Astrocyte of the spinal cord (primary cell): ENCODE measurements at regions not wholly inside any gene's neighbourhood (a gene's known extent, or its start where the extent isn't known, plus 50 kb on each side); places are given as distances from the start of the nearest gene placed in this dataset.
A peak's percentile ranks its signal among the peaks of the same experiment; 100 is the strongest.

Source experiments
- DNase-seq: peaks from one replicate; pipeline ENCODE4 v3.0.0; 2011; ENCODE audit warnings: low read depth, low spot score
- H3K4me3 ChIP-seq: 2 replicates; pipeline ENCODE4 v1.5.1; 2011; ENCODE audit warnings: low read depth, mild to moderate bottlenecking, low read length, moderate library complexity
- in situ Hi-C: cut with HindIII; loops from 2 replicates; pipeline ENCODE4 v1.10.0; 2017; ENCODE audit warnings: low sequenced_read_pairs
- TF ChIP-seq, protein P1 (sequence below): IDR thresholded peaks from 2 replicates; pipeline ENCODE4 v1.5.1; 2012; ENCODE audit warnings: low read depth, mild to moderate bottlenecking, low read length, inconsistent platforms

DNA sequence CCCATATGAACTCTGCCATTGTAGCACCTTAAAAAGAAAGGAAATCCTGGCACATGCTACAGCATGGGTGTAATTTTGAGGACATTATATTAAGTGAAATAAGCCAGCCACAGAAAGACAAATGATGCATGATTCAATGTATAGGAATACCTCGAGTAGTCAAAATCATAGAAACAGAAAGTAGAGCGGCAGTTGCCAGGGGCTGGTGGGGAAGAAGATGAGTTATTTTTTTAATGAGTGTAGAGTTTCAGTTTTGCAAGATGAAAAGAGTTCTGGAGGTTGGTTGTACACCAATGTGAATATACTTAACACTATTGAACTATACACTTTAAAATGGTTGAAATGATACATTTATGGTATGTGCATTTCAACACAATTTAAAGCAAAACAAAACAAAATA lies 133.0 kb downstream of the ZDHHC21 start:
- in situ Hi-C loops = no loop called here
- no peak overlapping the region for H3K4me3 ChIP-seq
- TF ChIP-seq, protein P1, sequence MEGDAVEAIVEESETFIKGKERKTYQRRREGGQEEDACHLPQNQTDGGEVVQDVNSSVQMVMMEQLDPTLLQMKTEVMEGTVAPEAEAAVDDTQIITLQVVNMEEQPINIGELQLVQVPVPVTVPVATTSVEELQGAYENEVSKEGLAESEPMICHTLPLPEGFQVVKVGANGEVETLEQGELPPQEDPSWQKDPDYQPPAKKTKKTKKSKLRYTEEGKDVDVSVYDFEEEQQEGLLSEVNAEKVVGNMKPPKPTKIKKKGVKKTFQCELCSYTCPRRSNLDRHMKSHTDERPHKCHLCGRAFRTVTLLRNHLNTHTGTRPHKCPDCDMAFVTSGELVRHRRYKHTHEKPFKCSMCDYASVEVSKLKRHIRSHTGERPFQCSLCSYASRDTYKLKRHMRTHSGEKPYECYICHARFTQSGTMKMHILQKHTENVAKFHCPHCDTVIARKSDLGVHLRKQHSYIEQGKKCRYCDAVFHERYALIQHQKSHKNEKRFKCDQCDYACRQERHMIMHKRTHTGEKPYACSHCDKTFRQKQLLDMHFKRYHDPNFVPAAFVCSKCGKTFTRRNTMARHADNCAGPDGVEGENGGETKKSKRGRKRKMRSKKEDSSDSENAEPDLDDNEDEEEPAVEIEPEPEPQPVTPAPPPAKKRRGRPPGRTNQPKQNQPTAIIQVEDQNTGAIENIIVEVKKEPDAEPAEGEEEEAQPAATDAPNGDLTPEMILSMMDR = no peak
- DNase-seq = no peak

DNA sequence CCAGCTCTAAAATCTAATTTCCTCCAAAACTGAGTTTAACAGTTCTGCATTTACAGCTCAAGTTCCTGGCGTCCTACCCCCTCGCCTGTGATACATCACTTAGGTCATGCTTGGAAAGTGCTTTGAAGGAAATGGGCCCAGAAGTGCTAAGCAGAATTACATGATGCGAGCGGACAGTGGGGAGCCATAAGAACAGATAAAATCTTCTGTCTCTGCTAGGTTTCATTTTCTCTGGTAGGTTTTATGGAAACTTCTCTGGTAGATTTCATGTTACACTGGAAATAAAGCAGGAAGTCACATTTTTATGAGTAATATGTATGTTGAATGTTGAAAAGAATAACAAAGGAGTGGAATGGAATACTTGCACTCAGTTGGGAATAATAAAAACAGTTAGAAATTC lies 138.3 kb downstream of the ZDHHC21 start:
- in situ Hi-C loops = no loop called here
- TF ChIP-seq, protein P1 = no peak
- peak; percentile 32 for DNase-seq
- no peak overlapping the region for H3K4me3 ChIP-seq

DNA sequence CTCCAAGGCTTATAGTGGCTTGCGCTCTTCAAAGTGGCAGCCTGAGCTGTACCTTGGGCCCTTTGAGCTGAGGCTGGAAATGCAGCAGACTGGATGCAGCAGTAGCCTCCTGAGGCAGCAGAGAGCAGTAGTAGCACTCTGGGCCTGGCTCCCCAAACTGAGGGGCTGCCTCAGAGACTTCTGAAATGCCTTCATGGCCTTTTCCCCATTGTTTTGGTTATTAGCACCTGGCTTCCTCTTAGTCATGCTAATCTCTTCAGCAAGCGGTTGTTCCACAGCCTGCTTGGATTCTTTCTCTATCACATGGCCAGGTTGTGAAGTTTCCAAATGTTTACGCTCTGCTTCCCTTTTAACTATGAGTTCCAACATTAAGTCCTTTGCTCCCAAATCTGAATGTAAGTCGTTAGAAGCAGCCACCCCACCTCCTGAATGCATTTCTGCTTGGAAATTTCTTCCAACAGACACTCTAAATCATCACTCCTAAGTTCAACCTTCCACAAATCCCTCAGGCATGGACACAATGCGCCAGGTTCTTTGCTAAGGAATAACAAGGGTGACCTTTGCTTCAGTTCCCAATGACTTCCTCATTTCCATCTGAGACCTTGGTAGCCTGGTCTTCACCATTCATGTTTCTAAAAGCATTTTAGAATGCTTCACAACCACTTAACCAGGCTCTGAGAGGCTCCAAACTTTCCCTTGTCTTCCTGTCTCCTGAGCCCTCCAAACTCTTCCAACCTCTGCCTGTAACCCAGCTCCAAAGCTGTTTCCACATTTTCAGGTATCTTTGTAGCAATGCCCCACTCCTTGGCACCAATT lies 145.8 kb downstream of the ZDHHC21 start:
- TF ChIP-seq, protein P1 = no peak
- in situ Hi-C loops = no loop called here
- no peak for DNase-seq
- no peak overlapping the region for H3K4me3 ChIP-seq

DNA sequence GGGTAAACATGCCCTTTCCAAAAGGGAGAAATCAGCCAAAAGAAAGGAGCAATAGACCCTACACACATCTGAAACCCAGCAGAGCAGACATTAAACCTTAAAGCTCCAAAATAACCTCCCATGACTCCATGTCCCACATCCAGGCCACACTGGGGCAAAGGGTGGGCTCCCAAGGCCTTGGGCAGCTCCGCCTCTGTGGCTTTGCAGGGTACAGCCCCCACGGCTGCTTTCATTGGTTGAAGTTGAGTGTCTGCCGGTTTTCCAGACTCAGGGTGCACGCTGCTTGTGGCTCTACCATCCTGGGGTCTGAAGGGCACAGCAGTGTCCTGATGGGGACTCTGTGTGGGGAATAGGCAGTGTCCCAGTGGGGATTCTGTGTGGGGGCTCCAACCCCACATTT lies 146.5 kb downstream of the ZDHHC21 start:
- DNase-seq = no peak
- TF ChIP-seq, protein P1 = no peak
- no peak overlapping the region for H3K4me3 ChIP-seq
- in situ Hi-C loops = no loop called here

DNA sequence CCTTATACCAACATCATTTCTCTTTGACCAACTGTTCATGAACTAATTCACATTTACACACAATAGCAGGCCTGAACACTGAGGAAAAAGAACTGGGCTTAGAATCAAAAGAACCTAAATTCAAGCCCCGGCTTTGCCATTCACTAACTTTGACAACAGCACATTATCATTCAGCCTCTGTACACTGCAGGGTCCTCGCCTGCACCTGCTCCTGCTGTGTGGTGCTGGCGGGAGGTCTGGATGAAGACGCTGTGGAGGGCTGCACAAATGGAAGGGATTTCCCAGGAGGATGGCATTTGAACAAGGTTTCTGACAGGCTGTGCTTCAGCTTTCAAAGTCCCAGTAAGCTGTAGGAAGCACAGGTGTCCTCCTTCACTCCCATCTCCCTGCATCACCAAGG lies 151.2 kb downstream of the ZDHHC21 start:
- no peak for DNase-seq
- no peak overlapping the region for H3K4me3 ChIP-seq
- in situ Hi-C loops = no loop called here
- TF ChIP-seq, protein P1 = no peak

DNA sequence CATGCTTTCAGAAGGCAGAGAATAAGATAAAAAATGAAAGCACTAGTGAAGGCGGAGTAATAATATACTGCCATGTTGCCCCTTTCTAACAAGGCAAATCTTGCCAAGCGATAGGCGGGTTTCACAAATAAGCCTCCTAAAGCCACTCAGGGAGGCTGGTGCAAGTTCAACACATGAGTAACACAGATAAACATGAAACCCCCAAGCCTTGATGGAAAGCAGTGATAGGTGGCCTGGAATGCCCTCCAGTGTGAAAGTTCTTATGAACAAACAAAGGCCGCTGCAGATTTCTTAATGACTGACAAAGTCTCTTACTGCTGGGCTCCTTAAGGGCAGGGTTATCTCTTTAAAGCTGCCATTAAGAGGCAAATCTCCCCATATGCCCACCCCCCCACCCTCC lies 154.7 kb downstream of the ZDHHC21 start:
- in situ Hi-C loops = no loop called here
- no peak for DNase-seq
- no peak overlapping the region for H3K4me3 ChIP-seq
- TF ChIP-seq, protein P1 = no peak
